Liver (tissue), 8 donors: ENCODE measurements at regions not wholly inside any gene's neighbourhood (a gene's known extent, or its start where the extent isn't known, plus 50 kb on each side); places are given as distances from the start of the nearest gene placed in this dataset.

Experiments
- DNase-seq: peaks from one replicate; pipeline ENCODE4 v3.0.0-alpha.2; 2017; ENCODE audit warnings: low spot score
- H3K27ac ChIP-seq, 2 donors: one replicate each; pipeline ENCODE4 v1.7.0; 2013; ENCODE audit warnings: inconsistent platforms in 2 of 2, low read length in 2 of 2, control low read depth in 1 of 2, low read depth in 1 of 2, mild to moderate bottlenecking in 1 of 2
- H3K27me3 ChIP-seq, 4 donors: one replicate each; pipeline versions ENCODE4 v1.6.1 to v1.7.0; 2013; ENCODE audit warnings: low read length in 3 of 4, inconsistent platforms in 1 of 4, mild to moderate bottlenecking in 1 of 4, moderate library complexity in 1 of 4; ENCODE audit not compliant: control insufficient read depth in 4 of 4, insufficient read depth in 4 of 4
- H3K36me3 ChIP-seq, 4 donors: one replicate each; pipeline versions ENCODE4 v1.6.1 to v1.7.0; 2013; ENCODE audit warnings: low read length in 3 of 4, mild to moderate bottlenecking in 3 of 4, low read depth in 1 of 4, moderate library complexity in 1 of 4; ENCODE audit not compliant: control insufficient read depth in 4 of 4, insufficient read depth in 3 of 4
- H3K4me1 ChIP-seq, 4 donors: one replicate each; pipeline versions ENCODE4 v1.6.1 to v1.7.0; 2013; ENCODE audit warnings: low read length in 3 of 4, mild to moderate bottlenecking in 3 of 4, moderate library complexity in 1 of 4; ENCODE audit not compliant: control insufficient read depth in 4 of 4, insufficient read depth in 4 of 4
- H3K4me3 ChIP-seq, 3 donors: one replicate each; pipeline versions ENCODE4 v1.6.1 to v1.7.0; 2013; ENCODE audit warnings: low read length in 3 of 3, control low read depth in 1 of 3, low read depth in 1 of 3, mild to moderate bottlenecking in 1 of 3
- H3K9ac ChIP-seq, 2 donors: one replicate each; pipeline ENCODE4 v1.7.0; 2013; ENCODE audit warnings: low read length in 2 of 2, mild to moderate bottlenecking in 2 of 2, moderate library complexity in 2 of 2, control low read depth in 1 of 2, low read depth in 1 of 2
- H3K9me3 ChIP-seq, 4 donors: one replicate each; pipeline versions ENCODE4 v1.6.1 to v1.7.0; 2013; ENCODE audit warnings: low read length in 3 of 4; ENCODE audit not compliant: control insufficient read depth in 4 of 4
- EGR1 ChIP-seq, 2 donors: IDR thresholded peaks; 2 replicates each; pipeline ENCODE4 v1.6.1; 2016 to 2018; ENCODE audit warnings: antibody characterized with exemption in 2 of 2, low read depth in 2 of 2
- FOXA1 ChIP-seq: IDR thresholded peaks from 2 replicates; pipeline ENCODE4 v1.6.1; 2016; ENCODE audit warnings: antibody characterized with exemption
- FOXA2 ChIP-seq: IDR thresholded peaks from 2 replicates; pipeline ENCODE4 v1.6.1; 2016; ENCODE audit warnings: antibody characterized with exemption
- GABPA ChIP-seq, 2 donors: IDR thresholded peaks in 1 of 2; conservative IDR thresholded peaks in 1 of 2; 2 replicates each; pipeline ENCODE4 v1.6.1; 2016; ENCODE audit warnings: antibody characterized with exemption in 2 of 2, mild to moderate bottlenecking in 1 of 2, moderate library complexity in 1 of 2
- HNF4A ChIP-seq, 2 donors: conservative IDR thresholded peaks; 2 replicates each; pipeline ENCODE4 v1.6.1; 2016; ENCODE audit warnings: antibody characterized with exemption in 2 of 2, mild to moderate bottlenecking in 2 of 2
- HNF4G ChIP-seq: IDR thresholded peaks from 2 replicates; pipeline ENCODE4 v1.6.1; 2016; ENCODE audit warnings: antibody characterized with exemption
- JUND ChIP-seq, 2 donors: IDR thresholded peaks; 2 replicates each; pipeline ENCODE4 v1.6.1; 2016; ENCODE audit warnings: antibody characterized with exemption in 2 of 2
- NR2F2 ChIP-seq: IDR thresholded peaks from 2 replicates; pipeline ENCODE4 v1.6.1; 2016; ENCODE audit warnings: antibody characterized with exemption
- RAD21 ChIP-seq, 2 donors: IDR thresholded peaks; 2 replicates each; pipeline ENCODE4 v1.6.1; 2016; ENCODE audit warnings: antibody characterized with exemption in 2 of 2, mild to moderate bottlenecking in 2 of 2
- RXRA ChIP-seq, 2 donors: IDR thresholded peaks; 2 replicates each; pipeline ENCODE4 v1.6.1; 2017 to 2018; ENCODE audit warnings: antibody characterized with exemption in 2 of 2, mild to moderate bottlenecking in 1 of 2
- TAF1 ChIP-seq: conservative IDR thresholded peaks from 2 replicates; pipeline ENCODE4 v1.6.1; 2016; ENCODE audit warnings: antibody characterized with exemption, mild to moderate bottlenecking
- YY1 ChIP-seq: IDR thresholded peaks from 2 replicates; pipeline ENCODE4 v1.6.1; 2016; ENCODE audit warnings: antibody characterized with exemption, mild to moderate bottlenecking
- WGBS: extraction: QIAGEN DNeasy Blood & Tissue Kit; methylation state at CpG from one replicate; pipeline ENCODE4 v1.1.7; 2013; 5-methylcytosine and 5-hydroxymethylcytosine counted together
- TF ChIP-seq, protein P1 (sequence below): fragments of 150-350 bp; IDR thresholded peaks from 2 replicates; pipeline ENCODE4 v1.5.1; 2017; ENCODE audit warnings: improper control_type of control experiment, low read depth, low read length; ENCODE audit not compliant: missing input control
- TF ChIP-seq, protein P2 (sequence below): IDR thresholded peaks from 2 replicates; pipeline ENCODE4 v1.6.1; 2016; ENCODE audit warnings: antibody characterized with exemption, mild to moderate bottlenecking
- TF ChIP-seq, protein P3 (sequence below): IDR thresholded peaks from 2 replicates; pipeline ENCODE4 v1.6.1; 2016; ENCODE audit warnings: antibody characterized with exemption
- TF ChIP-seq, protein P4 (sequence below): IDR thresholded peaks from 2 replicates; pipeline ENCODE4 v1.6.1; 2016; ENCODE audit warnings: antibody characterized with exemption
- TF ChIP-seq, protein P5 (sequence below): IDR thresholded peaks from 2 replicates; pipeline ENCODE4 v1.6.1; 2016; ENCODE audit warnings: antibody characterized with exemption
- donor health status: healthy.
- donor health status: healthy.
- donor health status: healthy.
- donor health status: healthy.
- donor health status: healthy.

DNA sequence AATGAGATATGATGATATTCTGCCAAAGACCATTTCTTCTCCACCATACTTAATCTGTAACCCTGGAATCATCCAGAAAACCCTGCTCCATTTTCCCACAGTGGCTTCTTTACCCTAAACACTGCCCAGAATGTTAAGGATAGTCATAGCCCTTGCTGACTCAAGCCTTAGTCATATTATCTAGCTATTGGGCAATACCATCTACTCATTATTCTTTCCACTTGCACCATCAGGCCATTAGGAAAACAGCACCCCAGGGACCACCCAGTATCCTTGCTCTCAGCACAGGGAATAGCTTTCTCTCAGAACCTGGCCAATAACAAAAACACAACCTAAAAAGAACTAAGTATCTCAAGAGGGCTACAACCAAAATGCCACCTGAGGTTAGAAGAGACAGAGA lies 445.7 kb upstream of the SLC14A2 start:
- no peak overlapping the region for H3K27ac ChIP-seq
- no peak for DNase-seq
- no peak for TF ChIP-seq JUND (IDR thresholded peaks at IDR 0.05)

DNA sequence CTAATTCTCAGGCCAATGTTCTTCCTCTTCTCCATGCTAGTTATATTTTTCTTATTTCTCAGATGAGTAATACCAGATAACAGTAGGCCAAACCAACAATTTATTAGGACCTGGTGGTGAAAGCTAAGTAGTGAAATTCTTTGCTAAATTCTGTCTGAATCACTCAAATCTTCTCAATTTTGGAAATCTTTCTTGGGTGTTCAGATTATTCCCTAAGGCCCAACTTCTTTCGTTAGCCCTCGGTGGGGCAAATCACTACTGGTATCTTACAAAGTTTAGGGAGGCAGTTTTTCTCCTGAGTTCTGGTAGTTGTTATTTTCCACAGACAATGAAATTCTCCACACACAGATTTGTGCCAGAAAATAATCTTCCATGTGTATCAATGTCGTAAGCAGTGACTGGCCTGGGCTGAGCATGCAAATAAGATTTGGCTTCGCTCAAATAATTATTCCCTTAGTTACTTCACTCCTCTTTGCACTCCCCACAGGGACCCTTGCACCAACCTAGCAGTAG lies 443.5 kb upstream of the SLC14A2 start:
- H3K4me1 ChIP-seq = no peaks in the 10 kb centered on the region
- no peak overlapping the region for H3K9ac ChIP-seq
- H3K27me3 ChIP-seq = no peaks in the 10 kb centered on the region
- no peaks in the 10 kb centered on the region for H3K9me3 ChIP-seq
- H3K4me3 ChIP-seq = no peak overlapping the region
- DNase-seq = no peak
- no peak overlapping the region for H3K27ac ChIP-seq
- TF ChIP-seq JUND (IDR thresholded peaks at IDR 0.05) (no peak), GABPA (IDR thresholded peaks at IDR 0.05 in 1 of 2, conservative IDR thresholded peaks at IDR 0.05 in 1 of 2) (no peak), RAD21 (IDR thresholded peaks at IDR 0.05) (no peak), EGR1 (IDR thresholded peaks at IDR 0.05; ENCODE audit: low read depth in 2 of 2) (no peak), YY1 (no peak), FOXA1 (no peak), HNF4A (conservative IDR thresholded peaks at IDR 0.05) (no peak), HNF4G (no peak)
- TF ChIP-seq, protein P1, sequence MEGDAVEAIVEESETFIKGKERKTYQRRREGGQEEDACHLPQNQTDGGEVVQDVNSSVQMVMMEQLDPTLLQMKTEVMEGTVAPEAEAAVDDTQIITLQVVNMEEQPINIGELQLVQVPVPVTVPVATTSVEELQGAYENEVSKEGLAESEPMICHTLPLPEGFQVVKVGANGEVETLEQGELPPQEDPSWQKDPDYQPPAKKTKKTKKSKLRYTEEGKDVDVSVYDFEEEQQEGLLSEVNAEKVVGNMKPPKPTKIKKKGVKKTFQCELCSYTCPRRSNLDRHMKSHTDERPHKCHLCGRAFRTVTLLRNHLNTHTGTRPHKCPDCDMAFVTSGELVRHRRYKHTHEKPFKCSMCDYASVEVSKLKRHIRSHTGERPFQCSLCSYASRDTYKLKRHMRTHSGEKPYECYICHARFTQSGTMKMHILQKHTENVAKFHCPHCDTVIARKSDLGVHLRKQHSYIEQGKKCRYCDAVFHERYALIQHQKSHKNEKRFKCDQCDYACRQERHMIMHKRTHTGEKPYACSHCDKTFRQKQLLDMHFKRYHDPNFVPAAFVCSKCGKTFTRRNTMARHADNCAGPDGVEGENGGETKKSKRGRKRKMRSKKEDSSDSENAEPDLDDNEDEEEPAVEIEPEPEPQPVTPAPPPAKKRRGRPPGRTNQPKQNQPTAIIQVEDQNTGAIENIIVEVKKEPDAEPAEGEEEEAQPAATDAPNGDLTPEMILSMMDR = no peak
- TF ChIP-seq, protein P2, sequence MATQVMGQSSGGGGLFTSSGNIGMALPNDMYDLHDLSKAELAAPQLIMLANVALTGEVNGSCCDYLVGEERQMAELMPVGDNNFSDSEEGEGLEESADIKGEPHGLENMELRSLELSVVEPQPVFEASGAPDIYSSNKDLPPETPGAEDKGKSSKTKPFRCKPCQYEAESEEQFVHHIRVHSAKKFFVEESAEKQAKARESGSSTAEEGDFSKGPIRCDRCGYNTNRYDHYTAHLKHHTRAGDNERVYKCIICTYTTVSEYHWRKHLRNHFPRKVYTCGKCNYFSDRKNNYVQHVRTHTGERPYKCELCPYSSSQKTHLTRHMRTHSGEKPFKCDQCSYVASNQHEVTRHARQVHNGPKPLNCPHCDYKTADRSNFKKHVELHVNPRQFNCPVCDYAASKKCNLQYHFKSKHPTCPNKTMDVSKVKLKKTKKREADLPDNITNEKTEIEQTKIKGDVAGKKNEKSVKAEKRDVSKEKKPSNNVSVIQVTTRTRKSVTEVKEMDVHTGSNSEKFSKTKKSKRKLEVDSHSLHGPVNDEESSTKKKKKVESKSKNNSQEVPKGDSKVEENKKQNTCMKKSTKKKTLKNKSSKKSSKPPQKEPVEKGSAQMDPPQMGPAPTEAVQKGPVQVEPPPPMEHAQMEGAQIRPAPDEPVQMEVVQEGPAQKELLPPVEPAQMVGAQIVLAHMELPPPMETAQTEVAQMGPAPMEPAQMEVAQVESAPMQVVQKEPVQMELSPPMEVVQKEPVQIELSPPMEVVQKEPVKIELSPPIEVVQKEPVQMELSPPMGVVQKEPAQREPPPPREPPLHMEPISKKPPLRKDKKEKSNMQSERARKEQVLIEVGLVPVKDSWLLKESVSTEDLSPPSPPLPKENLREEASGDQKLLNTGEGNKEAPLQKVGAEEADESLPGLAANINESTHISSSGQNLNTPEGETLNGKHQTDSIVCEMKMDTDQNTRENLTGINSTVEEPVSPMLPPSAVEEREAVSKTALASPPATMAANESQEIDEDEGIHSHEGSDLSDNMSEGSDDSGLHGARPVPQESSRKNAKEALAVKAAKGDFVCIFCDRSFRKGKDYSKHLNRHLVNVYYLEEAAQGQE = no peak
- no peaks in the 10 kb centered on the region for H3K36me3 ChIP-seq
- 97% methylated on average over 4 of the region's 4 CpGs for WGBS

More for the DNA sequence above, 445.7 kb upstream of the SLC14A2 start:
- no peak overlapping the region for H3K4me3 ChIP-seq
- H3K9ac ChIP-seq = no peak overlapping the region
- H3K27me3 ChIP-seq = no peaks in the 10 kb centered on the region
- no peaks in the 10 kb centered on the region for H3K4me1 ChIP-seq
- H3K36me3 ChIP-seq = no peaks in the 10 kb centered on the region
- H3K9me3 ChIP-seq = no peaks in the 10 kb centered on the region

DNA sequence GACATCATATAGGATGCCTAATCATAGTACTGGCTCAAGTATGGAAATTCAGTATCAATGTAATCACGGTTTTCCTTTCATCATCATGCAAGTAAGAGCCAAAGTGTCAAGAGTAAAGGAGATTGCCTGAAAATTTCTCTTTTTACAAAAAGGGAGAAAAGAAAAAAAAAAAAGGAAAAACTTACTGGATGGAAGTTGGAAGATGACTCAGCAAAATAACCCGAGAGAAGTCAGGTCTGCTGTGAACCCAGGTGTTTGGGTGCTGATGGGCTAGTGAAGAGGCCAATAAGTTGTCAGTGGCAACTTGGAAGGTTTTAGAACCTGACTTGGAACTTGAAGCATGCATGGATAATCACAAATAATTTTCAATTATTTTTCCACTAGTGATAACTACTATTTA lies 441.9 kb upstream of the SLC14A2 start:
- Histone ChIP-seq H3K36me3 (no peaks in the 10 kb centered on the region), H3K9ac (no peak overlapping the region), H3K4me1 (no peaks in the 10 kb centered on the region), H3K27me3 (no peaks in the 10 kb centered on the region), H3K4me3 (no peak overlapping the region), H3K27ac (no peak overlapping the region), H3K9me3 (no peaks in the 10 kb centered on the region)
- DNase-seq = no peak
- 82% methylated on average over 2 of the region's 2 CpGs for WGBS
- no peak for TF ChIP-seq RAD21 (IDR thresholded peaks at IDR 0.05)
- no peak for TF ChIP-seq HNF4G
- TF ChIP-seq, protein P3, sequence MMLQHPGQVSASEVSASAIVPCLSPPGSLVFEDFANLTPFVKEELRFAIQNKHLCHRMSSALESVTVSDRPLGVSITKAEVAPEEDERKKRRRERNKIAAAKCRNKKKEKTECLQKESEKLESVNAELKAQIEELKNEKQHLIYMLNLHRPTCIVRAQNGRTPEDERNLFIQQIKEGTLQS = no peak
- no peak for TF ChIP-seq RXRA (IDR thresholded peaks at IDR 0.05)
- TF ChIP-seq, protein P4, sequence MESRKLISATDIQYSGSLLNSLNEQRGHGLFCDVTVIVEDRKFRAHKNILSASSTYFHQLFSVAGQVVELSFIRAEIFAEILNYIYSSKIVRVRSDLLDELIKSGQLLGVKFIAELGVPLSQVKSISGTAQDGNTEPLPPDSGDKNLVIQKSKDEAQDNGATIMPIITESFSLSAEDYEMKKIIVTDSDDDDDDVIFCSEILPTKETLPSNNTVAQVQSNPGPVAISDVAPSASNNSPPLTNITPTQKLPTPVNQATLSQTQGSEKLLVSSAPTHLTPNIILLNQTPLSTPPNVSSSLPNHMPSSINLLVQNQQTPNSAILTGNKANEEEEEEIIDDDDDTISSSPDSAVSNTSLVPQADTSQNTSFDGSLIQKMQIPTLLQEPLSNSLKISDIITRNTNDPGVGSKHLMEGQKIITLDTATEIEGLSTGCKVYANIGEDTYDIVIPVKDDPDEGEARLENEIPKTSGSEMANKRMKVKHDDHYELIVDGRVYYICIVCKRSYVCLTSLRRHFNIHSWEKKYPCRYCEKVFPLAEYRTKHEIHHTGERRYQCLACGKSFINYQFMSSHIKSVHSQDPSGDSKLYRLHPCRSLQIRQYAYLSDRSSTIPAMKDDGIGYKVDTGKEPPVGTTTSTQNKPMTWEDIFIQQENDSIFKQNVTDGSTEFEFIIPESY = no peak
- TF ChIP-seq, protein P2 = no peak
- TF ChIP-seq FOXA2 = no peak
- TF ChIP-seq TAF1 = no peak
- TF ChIP-seq, protein P5, sequence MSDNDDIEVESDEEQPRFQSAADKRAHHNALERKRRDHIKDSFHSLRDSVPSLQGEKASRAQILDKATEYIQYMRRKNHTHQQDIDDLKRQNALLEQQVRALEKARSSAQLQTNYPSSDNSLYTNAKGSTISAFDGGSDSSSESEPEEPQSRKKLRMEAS = no peak
- TF ChIP-seq NR2F2 = no peak
- no peak for TF ChIP-seq YY1
